ENCODE measurements at regions not wholly inside any gene's neighbourhood (a gene's known extent, or its start where the extent isn't known, plus 50 kb on each side); places are given as distances from the start of the nearest gene placed in this dataset.

DNA sequence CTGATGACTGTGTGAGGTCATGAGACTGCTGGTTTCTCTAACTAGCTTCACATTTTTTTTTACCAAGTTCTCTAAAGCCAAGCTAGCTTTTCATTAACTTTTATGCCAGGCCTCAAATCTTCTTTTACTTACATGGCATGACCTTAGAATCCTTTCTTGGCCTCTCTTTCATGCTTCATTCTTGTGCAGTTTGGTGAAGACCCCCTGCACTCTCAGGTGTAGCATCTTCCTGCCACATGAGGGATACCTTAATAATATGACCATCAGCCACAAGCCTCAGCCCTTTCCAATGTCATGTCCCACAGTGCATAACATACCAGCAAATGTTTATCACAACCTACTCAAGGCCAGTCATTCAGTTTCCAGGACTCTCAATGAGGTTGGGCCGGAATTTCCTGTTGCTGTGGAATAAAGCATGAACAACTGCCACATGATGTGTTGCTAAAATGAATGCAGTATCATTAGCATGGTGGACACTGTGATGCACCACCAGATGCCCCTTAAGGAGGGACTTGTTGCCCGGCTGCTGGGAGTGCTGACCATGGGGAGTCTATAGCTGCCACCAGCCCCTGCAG lies 72.2 kb downstream of the RIN2 start:
- TF ChIP-seq, protein P1, sequence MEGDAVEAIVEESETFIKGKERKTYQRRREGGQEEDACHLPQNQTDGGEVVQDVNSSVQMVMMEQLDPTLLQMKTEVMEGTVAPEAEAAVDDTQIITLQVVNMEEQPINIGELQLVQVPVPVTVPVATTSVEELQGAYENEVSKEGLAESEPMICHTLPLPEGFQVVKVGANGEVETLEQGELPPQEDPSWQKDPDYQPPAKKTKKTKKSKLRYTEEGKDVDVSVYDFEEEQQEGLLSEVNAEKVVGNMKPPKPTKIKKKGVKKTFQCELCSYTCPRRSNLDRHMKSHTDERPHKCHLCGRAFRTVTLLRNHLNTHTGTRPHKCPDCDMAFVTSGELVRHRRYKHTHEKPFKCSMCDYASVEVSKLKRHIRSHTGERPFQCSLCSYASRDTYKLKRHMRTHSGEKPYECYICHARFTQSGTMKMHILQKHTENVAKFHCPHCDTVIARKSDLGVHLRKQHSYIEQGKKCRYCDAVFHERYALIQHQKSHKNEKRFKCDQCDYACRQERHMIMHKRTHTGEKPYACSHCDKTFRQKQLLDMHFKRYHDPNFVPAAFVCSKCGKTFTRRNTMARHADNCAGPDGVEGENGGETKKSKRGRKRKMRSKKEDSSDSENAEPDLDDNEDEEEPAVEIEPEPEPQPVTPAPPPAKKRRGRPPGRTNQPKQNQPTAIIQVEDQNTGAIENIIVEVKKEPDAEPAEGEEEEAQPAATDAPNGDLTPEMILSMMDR (conservative IDR thresholded peaks at IDR 0.05), result no peak
- TF ChIP-seq ZFX (IDR thresholded peaks at IDR 0.05), result no peak
